HG03103 (cell line): ENCODE measurements at regions not wholly inside any gene's neighbourhood (a gene's known extent, or its start where the extent isn't known, plus 50 kb on each side); places are given as distances from the start of the nearest gene placed in this dataset.

Source experiments
- ATAC-seq: cut with Tn5 transposase; IDR thresholded peaks from one replicate; pipeline ENCODE4 v1.9.1; 2021; ENCODE audit warnings: low read depth; ENCODE audit not compliant: unreplicated experiment

DNA sequence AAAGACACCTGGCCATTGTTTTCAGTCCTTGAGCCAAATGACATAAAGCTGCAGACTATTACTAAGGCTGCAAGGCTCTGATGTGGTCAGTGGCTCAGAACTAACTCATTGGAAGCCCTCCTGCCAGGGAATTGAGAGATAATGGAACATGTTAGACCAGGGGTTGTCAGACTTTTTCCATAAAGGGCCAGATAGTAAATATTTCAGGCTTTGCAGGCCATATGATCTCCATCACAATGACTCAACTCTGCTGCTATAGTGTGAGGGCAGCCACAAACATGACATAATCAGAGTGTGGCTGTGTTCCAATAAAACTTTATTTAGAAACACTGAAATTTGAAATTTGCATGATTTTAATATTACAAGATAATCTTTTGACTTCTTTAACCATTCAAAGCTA is 140.3 kb downstream of the TMEM30B start:
- no peak for ATAC-seq

DNA sequence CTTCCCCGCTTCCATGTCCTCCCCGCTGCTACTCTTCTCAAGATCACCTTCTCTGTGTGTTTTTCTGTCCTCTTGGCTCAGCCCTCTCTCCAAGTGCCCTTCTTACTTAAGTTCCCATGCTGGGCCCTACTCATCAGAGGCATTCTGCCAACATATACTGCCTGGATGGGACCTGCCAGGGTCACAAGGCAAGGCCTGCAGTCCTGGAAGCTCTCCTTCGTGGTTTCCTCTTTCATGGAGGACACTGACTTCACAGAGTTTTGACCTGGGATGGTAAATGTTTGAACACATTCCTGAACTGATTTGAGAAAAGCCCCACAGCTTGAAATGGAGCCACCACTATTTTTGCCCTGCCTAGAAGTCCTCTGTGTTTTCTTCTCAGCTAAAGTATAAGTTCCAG is 140.9 kb downstream of the TMEM30B start:
- no peak for ATAC-seq

DNA sequence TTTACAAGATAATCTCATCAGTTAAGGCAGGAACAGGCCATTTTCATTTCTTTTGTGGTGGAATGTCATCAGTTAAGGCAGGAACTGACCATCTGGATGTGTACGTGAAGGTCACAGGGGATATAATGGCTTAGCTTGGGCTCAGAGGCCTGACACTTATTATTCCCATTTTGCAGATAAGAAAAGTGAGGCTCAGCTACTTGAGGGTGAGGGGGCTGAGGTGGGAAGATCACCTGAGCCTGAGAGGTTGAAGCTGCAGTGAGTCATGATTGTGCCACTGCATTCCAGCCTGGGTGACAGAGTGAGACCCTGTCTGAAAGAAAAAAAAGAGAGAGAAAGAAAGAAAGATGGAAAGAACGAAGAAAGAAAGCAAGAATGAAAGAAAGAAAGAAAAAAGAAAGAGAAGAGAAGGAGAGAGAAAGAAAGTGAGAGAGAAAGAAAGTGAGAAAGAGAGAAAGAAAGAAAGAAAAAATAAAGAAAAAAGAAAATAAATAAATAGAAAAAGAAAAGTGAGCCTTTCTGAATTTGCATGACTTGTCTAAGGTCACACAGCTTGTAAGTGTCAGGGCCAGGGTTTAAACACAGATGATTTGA is 142.0 kb downstream of the TMEM30B start:
- ATAC-seq = no peak

DNA sequence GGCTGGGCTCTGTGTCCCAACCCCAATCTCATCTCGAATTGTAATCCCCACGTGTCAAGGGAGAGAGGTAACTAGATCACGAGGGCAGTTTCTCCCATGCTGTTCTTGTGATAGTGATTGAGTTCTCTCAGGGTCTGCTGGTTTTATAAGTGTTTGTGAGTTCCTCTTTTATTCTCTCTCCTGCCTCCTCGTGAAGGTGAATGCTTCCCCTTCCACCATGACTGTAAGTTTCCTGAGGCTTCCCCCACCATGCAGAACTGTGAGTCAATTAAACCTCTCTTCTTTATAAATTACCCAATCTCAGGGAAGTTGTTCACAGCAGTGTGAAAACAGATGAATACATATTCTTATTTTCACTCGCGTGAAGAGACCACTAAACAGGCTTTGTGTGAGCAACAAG is 148.2 kb downstream of the TMEM30B start:
- ATAC-seq = no peak

DNA sequence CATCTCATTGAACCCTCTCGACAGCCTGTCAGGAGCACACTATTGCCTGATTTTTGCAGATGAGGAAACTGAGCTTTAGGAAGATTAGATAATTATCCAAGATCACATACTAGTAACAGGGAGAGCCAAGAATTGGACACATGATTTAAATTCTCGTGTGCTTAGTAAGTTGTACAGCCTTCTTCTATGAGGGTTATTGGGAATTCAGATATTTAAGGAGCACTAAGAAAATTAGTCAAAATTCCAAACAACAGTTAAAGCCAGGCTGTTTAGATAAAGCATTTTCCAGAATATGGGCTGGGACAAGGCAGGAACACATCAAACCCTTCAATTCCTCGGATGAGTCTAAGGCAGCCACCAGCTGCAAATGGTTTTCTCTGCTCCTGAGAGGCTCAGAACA is 148.8 kb downstream of the TMEM30B start:
- ATAC-seq = no peak

DNA sequence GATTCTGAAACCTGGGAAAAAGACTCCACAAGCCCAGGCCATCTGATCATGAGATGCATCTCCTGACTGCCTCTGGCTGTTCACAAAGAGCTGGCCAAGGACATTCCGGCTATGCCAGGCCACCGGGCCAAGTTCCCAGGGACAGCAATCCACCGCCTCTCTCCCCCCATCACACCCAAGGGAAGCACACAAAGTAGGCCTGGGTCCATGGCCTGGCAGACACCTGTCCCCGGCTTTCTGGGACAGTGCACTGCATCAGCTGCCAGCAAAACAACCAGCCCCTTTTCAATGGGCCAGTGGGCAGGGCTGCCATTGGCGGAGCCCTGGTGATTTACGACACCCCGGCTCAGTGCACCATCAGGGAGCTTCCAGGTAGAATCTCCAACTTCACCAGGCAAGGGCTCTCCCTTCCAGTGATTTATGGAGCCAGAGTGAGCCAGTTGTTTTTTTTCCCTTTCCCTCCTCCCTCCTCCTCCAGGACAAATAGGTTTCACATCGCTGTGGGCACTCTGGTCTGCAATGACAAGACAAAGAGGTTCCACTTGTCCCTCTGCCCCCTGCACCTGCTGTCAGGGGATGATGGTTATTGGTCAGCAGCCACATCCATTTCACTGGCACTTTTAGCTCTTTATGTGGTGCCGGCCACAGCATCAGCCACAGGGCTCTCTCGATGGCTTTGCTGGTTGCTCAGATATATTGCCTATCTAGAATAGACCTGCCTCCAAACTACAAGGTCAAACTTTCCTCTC is 149.6 kb downstream of the SLC38A6 start:
- ATAC-seq = no peak

DNA sequence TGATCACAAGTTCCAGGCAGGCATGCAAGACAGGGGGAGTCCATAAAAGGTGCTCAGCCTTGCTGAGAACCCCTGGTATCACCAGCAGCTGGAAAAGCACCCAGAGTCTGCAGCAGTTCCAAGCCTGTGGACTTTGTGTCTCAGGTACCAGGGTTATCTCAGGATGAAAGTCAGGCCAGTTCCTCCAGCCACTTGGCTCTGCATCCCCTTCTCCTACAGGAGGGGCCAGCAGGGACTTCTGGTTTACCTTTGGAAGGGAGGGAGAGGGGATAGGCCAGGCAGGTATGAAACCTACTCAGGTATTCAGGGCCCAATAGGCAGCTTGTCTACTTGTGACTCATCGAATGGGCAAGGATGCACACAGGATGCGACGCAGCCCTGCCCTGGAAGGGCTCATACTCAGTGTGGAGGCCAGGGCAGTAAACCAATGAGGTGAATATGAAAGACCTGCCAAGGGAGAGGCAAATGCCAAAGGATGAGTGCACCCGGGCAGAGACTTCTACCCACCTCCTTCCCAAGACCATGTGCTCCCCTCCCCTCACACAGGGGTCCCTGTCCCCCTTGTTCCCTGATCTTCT is 148.2 kb downstream of the SLC38A6 start:
- ATAC-seq = no peak

DNA sequence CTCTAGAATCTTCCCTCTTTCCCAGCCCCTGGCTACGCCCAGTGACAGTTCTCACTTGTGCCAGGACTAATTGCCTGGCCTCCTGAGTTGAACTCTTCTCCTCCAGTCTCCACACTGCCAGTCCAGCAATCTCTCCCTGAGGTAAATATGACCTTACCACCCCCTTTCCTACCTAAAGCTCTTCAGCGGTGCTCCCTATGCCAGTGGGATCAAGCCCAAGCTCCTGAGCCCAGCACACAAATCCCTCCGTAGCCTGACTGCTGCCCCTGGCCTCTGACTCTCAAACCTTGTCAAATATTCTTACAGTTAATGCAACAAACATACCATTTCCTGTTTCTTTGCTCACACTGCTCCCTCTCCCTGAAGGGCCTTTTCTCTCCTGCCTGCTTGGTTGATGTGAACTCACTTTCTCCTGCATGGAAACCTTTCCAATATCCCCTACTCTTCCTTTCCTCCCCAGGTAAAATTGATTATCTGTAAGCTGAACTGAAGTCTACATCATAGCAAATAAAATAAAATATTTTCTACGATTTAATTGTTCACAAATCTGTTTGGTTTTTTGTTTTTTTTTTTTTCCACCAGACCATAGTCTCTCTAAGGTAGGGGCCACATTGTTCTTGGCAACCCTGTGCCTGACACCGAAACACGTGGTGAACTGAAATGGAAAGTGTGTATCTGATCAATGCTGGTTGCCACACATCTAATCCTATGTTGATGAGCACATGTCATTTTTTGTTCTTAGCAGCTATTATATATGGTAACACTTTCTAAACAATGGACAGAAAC is 147.5 kb downstream of the SLC38A6 start:
- no peak for ATAC-seq

DNA sequence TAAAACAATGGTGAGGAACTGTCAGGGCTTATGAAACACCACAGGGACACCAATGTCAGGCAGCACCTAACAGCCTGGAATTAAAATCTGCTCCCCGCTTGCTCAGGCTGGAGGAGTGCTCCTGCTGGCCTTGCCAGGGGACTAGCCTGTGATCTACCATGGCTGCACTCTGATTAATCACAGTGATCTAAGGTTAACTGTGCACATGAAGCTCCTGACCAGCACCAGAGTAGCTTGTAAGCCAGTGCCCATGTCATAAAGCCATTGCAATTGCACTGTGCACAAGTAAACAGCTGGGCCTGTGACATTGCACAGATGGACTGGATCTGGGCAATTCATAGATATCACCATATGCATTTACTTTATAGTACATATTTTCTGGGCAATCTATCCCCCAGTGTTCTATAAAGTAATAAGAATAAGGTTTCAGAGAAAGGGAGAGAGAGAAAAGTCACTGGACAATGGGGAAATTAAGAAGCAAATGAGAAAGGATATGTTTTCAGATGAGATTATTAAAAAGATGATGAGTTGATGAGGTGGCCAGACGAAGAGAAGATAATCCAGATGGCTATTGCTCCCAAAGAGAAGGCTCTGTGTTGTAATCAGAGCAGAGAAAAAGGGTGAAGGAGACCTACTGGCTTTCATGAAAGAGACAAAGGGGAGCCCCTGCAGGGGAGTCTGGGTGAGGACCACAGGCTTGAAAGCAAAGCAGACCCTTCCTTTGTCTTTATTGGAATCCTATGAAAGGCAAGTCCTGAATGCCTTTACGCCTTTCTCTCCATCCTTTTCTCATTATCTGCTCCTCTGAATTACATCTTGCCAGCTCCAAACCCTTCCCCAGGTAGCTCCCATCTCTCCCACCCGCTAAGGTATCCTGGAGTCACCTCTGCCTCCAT is 145.8 kb downstream of the SLC38A6 start:
- no peak for ATAC-seq

DNA sequence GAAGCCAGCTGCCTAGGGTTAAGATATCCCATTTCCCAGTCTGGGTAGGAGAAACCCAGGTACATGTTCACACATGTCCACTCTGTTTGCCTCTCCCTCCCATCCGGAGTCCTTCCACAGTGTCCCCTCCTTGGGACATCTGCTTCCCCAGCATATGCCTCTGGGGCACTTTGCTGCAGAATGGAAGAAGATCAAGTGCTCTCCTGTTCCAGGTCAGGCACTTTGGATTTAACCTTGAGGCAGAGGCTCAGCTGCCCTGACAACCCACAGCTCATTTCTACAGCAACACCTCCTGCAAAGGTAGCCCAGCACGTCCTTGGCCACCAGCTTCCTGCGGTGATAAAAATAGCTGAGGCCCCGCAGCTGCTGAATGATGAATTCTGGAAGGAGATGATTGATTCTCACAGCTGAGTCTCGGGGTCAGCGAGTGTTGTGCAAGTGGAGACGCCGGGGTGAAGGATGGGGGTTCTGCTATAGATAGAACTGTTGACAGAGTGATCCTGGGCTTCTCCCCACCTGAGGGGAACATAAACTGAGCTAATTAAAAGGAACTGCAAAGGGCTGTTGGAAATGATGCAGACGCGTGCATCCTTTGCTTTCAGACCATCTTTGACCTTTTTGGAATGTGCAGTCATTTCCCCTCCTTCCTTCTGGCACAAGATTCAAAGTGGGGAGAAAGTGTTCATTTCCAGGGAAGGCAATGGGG is 145.0 kb downstream of the SLC38A6 start:
- no peak for ATAC-seq

DNA sequence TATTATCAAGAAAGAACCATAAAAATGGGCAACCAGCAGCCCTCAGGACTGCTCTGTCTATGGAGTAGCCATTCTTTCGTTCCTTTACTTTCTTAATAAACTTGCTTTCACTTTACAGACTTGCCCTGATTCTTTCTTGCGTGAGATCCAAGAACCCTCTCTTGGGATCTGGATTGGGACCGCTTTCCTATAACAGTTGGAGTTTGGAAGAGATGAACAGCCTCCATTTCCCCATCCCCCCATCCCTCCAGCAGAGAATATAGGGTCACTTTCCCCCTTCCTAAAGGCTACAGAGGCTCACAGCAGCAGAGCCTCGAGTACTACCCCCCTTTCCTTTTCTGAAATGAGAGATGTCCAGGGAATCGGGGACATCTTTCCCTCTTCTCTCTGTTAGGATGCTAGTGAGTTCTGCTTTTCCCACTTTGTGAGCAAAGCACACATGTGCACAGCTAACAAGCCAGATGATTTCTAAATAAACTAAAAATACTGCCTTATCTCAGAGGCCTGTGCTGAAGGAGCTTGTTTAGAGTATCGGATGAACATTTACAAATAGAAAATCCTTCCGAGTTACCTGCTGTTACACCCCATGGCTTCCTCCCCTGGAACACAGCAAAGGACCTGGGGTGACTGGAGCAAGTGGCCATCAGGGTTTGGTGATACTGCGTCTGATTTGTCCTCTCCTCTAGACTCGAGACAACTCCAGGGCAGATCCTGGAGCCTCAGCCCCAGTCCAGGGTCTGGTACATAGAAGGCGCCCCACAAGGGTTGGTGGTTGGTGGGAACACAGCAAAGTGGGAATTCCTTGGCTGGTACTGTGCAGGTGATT is 144.2 kb downstream of the SLC38A6 start:
- ATAC-seq = no peak

DNA sequence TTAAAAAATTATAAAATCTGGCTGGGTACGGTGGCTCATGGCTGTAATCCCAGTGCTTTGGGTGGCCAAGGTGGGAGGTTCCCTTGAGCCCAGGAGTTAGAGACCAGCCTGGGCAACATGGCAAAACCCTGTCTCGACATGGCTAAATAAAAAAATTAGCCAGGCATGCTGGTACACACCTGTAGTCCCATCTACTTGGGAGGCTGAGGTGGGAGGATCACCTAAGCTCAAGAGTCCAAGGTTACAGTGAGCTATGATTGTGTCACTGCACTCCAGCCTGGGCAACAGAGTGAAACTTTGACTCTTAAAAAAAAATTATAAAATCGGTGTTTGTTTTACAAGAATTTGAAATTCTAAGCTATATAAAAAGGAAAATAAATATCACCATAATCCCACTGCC is 141.8 kb downstream of the SLC38A6 start:
- ATAC-seq = no peak

DNA sequence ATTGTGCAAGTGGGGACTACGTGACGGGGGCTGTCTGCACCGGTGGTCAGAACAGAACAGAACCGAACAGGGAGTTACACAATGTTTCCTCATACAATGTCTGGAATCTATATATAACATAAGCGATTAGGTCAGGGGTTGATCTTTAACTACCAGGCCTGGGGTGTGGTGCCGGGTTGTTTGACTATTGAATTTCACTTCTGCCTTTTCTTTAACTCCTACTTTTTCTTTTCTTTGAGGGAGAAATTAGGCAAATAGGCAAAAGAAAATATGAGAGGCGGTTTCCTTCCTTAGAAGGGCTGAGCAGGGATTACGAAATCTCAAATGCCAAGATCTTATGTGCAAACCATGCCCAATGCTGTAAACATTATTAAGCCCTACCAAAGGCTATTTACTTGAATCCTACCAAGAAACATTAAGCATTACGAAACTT is 140.3 kb downstream of the SLC38A6 start:
- ATAC-seq = no peak

DNA sequence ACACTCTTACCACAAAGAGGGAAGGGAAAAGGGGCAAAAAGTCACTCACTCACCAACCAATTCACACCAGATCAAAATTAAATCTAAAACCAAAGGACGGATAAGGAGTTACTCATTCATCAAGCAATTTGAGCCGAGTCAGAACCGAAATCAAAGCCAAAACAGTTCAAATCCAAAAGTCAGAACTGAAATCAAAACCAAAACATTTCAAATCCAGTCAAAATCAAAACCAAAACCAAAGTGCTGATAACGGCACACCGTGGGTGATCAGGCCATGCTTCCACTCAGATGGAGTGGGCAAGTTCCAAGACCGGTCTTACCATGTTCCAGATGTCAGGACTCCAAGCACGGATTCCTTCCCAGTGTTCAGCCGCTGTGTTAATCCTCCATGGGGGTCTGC is 139.5 kb downstream of the SLC38A6 start:
- ATAC-seq = no peak

DNA sequence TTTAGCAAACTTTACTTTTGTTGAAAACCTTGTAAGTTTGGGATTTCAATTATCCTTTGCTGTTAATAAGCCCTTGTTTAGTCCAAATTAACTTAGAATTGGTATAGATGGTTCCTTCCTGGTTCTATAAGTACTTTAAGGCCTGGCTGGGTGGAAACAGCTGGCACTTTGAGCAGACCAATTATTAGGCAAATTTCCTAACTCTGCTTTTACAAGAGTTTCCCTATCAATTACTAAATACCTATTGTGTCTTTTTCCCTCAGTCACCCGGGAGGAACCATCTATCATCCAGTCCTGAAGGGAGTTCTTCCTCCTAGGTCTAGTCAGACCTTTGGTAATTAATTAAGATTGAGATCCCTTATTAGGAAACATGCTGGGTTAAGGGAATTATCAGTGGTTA is 138.0 kb downstream of the SLC38A6 start:
- ATAC-seq = no peak

DNA sequence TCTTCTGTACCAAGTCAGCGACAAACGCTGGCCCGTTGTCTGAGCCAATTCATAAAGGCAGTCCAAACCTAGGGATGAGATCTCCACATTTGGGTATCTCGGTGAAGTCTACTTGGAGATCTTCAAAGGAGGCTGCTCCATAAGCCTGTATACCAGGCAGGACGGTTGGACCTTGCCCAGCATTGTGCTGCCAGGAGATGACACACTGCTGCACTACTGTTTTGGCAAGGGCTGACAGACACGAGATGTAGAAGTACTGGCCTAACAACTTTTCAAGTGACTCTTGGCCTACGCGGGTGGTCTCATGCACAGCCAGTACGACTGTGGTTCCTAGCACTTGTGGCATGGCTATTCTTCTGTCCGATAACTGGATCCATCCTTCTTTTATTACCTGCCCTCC is 135.3 kb downstream of the SLC38A6 start:
- ATAC-seq = no peak

DNA sequence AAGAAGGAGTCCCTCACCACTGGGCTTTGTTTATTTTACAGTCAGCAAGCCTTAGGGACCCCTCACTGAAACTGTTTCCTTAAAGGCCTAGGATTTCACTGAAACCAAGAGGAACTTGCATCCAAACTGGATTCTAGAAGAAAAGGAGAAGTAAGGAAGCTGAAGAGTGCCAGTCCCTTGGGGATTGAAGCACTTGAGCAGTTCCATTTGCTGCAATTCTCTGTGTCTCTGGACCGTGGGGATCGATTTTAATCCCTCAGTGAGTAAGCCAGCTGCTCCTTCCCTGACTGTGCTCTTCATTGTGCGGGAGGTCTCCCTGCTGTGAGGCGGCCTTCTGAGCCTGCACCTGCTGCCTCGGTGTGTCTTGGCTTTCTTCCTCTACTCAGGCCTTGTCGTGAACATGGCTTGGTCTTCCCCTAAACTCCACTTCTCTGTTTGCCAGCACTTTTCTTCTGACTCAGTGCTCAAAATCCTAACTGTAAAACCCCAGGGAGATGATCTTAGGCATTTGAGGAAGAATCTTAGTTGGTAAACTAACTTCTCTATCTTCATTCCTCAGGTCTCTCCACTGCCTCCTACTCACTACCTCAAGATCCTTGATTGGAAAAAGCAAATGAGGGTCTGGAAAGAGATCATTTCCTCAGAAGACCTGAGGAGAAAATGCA is 132.6 kb downstream of the SLC38A6 start:
- ATAC-seq = no peak

DNA sequence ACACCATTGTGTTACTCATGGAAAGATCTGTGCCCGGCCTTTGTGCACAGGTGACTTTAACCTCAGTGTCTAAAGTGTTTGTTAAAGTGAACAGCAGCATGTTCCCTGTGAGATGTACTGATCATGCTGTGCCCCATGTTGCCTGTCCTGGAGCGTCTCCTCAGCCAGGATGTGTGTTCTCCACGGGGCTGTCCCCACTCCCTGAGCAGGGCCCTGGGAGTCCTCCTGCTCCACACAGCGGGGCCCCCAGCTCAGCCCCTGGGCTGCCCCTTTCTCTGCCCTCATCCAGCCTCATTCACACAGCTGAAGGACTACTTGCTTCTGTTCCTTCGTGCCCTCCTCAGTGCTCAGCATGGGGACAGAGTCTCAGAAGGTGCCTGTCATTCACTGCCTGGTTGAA is 131.5 kb downstream of the SLC38A6 start:
- ATAC-seq = no peak
